GM18505 (cell line): ENCODE measurements at regions not wholly inside any gene's neighbourhood (a gene's known extent, or its start where the extent isn't known, plus 50 kb on each side); places are given as distances from the start of the nearest gene placed in this dataset.
"Not testable (repeated sequence)": the region's sequence is repeated elsewhere in the genome, so short reads cannot be mapped to it uniquely, and the experiment has no call there.

Experiments used
- ATAC-seq: cut with Tn5 transposase; IDR thresholded peaks from one replicate; pipeline ENCODE4 v1.9.1; 2021; ENCODE audit not compliant: unreplicated experiment
- POLR2A ChIP-seq: IDR thresholded peaks from 4 replicates; pipeline ENCODE4 v1.6.1; 2011; ENCODE audit warnings: borderline replicate concordance; ENCODE audit not compliant: insufficient read depth, insufficient read length; ENCODE audit errors: extremely low read depth

DNA sequence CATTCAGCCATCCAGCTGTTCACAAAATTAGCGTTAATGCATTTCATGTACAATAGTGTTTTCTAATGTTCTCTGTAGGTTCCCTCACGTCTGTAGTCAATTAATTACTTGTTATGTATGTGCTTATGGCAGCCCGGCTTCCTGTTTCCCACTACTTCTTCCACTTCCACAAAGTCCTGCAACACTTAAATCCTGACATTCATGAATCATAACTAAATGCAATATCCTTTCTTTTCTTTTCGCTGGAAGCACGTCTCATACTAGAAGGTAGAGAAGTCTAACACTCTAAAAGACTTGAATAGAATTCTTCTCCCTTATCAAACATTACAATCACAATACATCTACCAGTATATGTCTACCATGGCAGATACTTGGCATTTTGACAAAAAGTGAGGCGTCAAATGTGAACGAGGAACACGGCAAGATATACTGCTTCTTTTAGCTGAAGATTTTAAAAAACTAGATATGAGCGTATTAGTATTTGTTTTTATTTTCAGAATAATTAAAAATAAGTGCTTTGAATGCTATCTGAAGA is 239.0 kb upstream of the DIAPH2 start:
- no peak for ATAC-seq
- TF ChIP-seq POLR2A = no peak

DNA sequence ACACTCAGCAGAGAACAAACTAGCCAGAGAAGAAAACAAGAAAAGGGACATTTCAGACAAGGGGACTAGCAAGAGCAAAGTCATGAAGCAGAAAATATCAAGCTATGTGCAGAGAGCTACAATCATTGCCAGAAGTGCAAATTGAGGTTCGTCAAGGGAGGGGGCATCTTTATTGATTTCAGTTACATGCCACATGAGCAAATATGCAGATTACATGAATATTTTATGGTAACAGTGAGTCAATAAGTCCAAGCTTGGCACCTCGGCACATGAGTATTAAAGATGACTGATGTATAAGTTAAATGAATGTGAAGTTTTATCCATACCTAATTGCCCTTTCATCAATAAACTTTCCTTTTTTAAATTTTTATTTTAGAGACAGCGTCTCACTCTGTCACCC is 238.1 kb upstream of the DIAPH2 start:
- ATAC-seq = no peak
- TF ChIP-seq POLR2A = no peak

DNA sequence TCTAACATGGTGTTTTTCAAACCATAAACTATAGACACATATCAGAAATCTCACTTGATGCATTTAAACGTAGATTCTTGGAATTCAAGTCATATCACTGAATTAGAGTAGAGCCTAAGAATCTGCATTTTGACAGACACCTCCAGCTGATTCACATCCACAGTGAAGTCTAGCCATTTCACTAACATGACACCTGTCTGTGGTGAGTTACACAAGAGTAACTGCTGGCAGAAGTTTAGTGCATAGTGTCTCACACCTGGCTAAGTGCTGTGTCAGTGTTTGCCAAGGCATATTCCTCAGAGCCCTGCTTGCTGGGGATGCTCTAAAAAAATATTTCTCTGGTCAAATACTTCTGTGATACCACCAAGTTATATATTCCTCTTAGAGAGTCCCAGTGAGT is 237.5 kb upstream of the DIAPH2 start:
- ATAC-seq = no peak
- no peak for TF ChIP-seq POLR2A

GRCh38 chrX:96449191-96449590 is 235.5 kb upstream of the DIAPH2 start:
- no peak for TF ChIP-seq POLR2A
- no peak for ATAC-seq

GRCh38 chrX:96449896-96450295 is 234.7 kb upstream of the DIAPH2 start:
- no peak for ATAC-seq
- no peak for TF ChIP-seq POLR2A

- peak; percentile 69 for ATAC-seq
- no peak for TF ChIP-seq POLR2A
Measured at GRCh38 chrX:96453139-96453538, 231.5 kb upstream of the DIAPH2 start.

- no peak for ATAC-seq
- no peak for TF ChIP-seq POLR2A
Measured at GRCh38 chrX:96455078-96455477, 229.6 kb upstream of the DIAPH2 start.

GRCh38 chrX:96464880-96465558 is 219.6 kb upstream of the DIAPH2 start:
- no peak for TF ChIP-seq POLR2A
- no peak for ATAC-seq

DNA sequence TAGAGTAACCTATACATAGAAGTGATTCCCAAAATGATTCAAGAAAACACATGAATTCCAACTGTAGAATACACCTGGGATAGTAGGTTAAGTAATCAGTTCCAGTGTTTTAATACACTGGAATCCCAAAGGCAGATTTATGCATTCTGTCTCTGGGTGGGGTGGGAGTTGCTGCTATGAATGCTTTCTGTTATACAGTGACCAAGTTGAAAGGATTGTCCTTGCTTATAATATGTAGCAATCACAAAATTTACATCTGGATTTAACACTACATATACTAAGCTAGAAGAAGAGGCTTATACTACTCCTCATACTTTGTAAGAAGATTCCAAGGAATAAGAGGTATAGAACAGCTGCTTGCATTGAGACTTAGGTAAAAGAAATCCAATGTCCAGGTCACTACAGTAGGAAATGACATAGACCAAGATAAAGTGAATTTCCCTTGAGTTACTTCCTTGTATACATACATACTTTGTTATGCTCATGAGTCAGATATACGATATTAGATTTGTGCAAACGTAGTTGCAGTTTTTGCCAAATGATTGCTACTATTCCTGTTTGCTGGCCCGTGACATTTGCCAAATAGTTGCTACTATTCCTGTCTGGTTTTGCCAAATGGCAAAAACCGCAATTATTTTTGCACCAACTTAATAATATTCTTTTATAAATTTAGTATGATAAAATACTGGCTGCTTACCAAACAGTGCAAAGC is 210.5 kb upstream of the DIAPH2 start:
- no peak for TF ChIP-seq POLR2A
- no peak for ATAC-seq

DNA sequence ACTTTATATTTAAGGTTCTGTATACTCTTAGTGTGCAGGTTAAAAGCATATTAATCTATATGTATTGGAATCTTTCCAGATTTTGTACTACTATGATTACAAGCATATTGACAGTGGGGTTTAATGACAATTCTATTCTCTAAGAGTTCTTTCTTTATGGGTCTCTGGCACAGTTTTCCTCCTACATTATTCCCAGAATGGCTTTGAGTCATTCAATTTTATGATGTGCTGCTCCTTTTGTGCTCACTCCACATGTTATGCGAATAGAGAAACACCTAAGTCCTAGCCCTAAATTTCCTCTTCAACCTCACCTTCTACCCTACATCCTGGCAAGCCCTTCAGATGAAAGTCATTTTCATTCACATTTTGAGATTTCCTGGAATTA is 209.9 kb upstream of the DIAPH2 start:
- no peak for ATAC-seq
- no peak for TF ChIP-seq POLR2A

DNA sequence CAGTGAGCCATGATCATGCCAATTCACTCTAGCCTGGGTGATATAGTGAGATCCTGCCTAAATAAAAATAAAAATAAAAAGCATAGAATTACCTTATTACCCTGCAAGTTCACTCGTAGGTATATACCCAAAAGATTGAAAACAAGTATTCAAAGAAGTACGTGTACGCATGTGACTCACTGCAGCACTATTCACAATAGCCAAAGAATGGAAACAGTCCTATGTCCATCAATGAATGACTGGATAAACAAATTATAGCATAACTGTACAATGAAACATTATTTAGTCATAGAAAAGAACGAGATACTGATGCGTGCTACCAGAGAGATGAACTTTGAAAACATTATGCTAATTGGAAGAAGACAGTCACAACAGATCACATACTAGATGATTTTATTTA is 204.6 kb upstream of the DIAPH2 start:
- no peak for TF ChIP-seq POLR2A
- no peak for ATAC-seq

- no peak for TF ChIP-seq POLR2A
- ATAC-seq = no peak
Measured at GRCh38 chrX:96481831-96482230, 202.8 kb upstream of the DIAPH2 start.

DNA sequence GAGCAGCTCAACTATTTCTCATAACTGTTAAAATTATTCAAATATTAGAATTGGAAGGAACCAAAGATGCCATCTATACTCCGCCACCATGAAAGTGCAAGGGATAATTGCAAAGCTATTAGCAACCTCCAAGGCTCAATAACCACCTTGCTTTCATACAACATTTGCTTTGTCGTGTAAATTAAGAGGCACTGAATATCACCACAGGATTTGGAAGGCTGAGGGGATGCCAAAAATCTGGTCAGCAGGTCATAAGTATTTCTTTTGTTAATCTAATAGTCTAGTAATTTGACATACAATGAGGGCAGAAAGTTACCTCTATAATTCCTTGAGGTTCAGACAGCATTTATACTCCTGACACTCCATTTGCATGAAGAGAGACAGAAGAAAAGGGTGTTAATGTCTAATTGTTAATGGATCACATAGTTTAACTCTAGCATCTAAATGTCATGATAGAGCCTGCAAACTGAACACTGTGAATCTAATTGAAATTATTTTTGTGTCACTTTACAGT is 200.9 kb upstream of the DIAPH2 start:
- ATAC-seq = no peak

DNA sequence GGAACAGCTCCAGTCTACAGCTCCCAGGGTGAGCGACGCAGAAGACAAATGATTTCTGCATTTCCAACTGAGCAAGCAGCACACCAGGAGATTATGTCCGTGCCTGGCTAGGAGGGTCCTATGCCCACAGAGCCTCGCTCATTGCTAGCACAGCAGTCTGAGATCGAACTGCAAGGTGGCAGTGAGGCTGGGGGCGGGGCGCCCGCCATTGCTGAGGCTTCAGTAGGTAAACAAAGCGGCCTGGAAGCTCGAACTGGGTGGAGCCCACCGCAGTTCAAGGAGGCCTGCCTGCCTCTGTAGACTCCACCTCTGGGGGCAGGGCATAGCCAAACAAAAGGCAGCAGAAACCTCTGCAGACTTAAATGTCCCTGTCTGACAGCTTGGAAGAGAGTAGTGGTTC is 198.0 kb upstream of the DIAPH2 start:
- not testable (repeated sequence) for ATAC-seq

More for the DNA sequence above, 200.9 kb upstream of the DIAPH2 start:
- TF ChIP-seq POLR2A = no peak

DNA sequence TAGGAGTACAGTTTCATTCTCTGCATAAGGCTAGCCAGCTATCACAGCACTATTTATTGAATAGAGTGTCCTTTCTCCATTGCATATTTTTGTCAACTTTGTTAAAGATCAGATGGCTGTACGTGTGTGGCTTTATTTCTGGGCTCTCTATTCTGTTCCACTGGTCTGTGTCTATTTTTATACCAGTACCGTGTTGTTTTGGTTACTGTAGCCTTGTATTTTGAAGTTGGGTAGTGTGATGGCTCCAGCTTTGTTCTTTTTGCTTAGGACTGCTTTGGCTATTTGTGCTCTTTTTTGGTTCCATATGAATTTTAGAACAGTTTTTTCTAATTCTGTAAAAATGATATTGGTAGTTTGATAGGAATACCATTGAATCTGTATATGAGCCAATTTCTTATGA is 182.1 kb upstream of the DIAPH2 start:
- no peak for TF ChIP-seq POLR2A
- no peak for ATAC-seq

DNA sequence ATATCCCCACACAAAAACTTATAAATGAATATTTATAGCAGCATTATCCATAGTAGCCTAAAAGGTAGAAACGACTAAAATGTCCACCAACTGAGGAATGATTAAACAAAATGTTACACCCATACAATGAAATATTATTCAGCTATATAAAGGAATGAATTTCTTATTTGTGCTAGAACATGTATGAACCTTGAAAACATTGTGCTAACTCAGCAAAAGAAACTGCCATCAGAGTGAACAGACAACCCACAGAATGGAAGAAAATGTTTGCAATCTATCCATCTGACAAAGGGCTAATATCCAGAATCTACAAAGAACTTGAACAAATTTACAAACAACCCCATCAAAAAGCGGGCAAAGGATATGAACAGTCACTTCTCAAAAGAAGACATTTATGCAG is 155.3 kb upstream of the DIAPH2 start:
- ATAC-seq = not testable (repeated sequence)
